AML-193 (cell line): ENCODE measurements at regions not wholly inside any gene's neighbourhood (a gene's known extent, or its start where the extent isn't known, plus 50 kb on each side); places are given as distances from the start of the nearest gene placed in this dataset.
"Not testable (repeated sequence)": the region's sequence is repeated elsewhere in the genome, so short reads cannot be mapped to it uniquely, and the experiment has no call there.

Experiments used
- DNase-seq, 2 experiments: peaks; one replicate each; lab custom pipeline; 2025; lab: John Stamatoyannopoulos, UW

- no peak for DNase-seq
Measured at GRCh38 chr12:70008944-70009343, 183.9 kb downstream of the MYRFL start.

- DNase-seq: no peak
Measured at GRCh38 chr12:70011353-70011752, 186.3 kb downstream of the MYRFL start.

GRCh38 chr12:70013016-70013415 is 188.0 kb downstream of the MYRFL start:
- DNase-seq: not testable (repeated sequence)

GRCh38 chr12:70028515-70028914 is 203.5 kb downstream of the MYRFL start:
- DNase-seq: no peak

- no peak for DNase-seq
Measured at GRCh38 chr12:70028918-70029317, 203.9 kb downstream of the MYRFL start.

GRCh38 chr12:70031046-70031445 is 206.0 kb downstream of the MYRFL start:
- DNase-seq: no peak

- no peak for DNase-seq
Measured at GRCh38 chr12:70032076-70032475, 207.0 kb downstream of the MYRFL start.

GRCh38 chr12:70033310-70033709 is 208.3 kb downstream of the MYRFL start:
- DNase-seq: no peak

- DNase-seq: no peak
Measured at GRCh38 chr12:70040141-70040540, 203.1 kb upstream of the CNOT2 start.

- DNase-seq: no peak
Measured at GRCh38 chr12:70042675-70043074, 200.6 kb upstream of the CNOT2 start.

- DNase-seq: no peak
Measured at GRCh38 chr12:70043490-70044138, 199.6 kb upstream of the CNOT2 start.

GRCh38 chr12:70044167-70044566 is 199.1 kb upstream of the CNOT2 start:
- no peak for DNase-seq

- DNase-seq: no peak
Measured at GRCh38 chr12:70045036-70045435, 198.2 kb upstream of the CNOT2 start.

GRCh38 chr12:70045514-70045913 is 197.7 kb upstream of the CNOT2 start:
- no peak for DNase-seq

- no peak for DNase-seq
Measured at GRCh38 chr12:70048521-70049250, 194.5 kb upstream of the CNOT2 start.

- DNase-seq: no peak
Measured at GRCh38 chr12:70049596-70050360, 193.5 kb upstream of the CNOT2 start.

- no peak for DNase-seq
Measured at GRCh38 chr12:70052476-70052875, 190.8 kb upstream of the CNOT2 start.

- DNase-seq: peak; percentile 79 to 81
Measured at GRCh38 chr12:70052931-70053497, 190.2 kb upstream of the CNOT2 start.

- DNase-seq: no peak
Measured at GRCh38 chr12:70059373-70059772, 183.9 kb upstream of the CNOT2 start.

- no peak for DNase-seq
Measured at GRCh38 chr12:70060634-70061033, 182.6 kb upstream of the CNOT2 start.

GRCh38 chr12:70068743-70069142 is 174.5 kb upstream of the CNOT2 start:
- DNase-seq: no peak

GRCh38 chr12:70069221-70070105 is 173.8 kb upstream of the CNOT2 start:
- DNase-seq: no peak
